ENCODE measurements at regions not wholly inside any gene's neighbourhood (a gene's known extent, or its start where the extent isn't known, plus 50 kb on each side); places are given as distances from the start of the nearest gene placed in this dataset.
A peak's percentile ranks its signal among the peaks of the same experiment; 100 is the strongest.

- H3K36me3 Mint-ChIP-seq (ENCODE audit: low read depth), result no peaks in the 10 kb centered on the region
- no peaks in the 10 kb centered on the region for H3K9me3 Mint-ChIP-seq
- H3K4me3 Mint-ChIP-seq, result no peak overlapping the region
- peaks cover 7% of the 10 kb centered on the region for H3K27me3 Mint-ChIP-seq (ENCODE audit: low read depth)
- peaks cover 26% of the 10 kb centered on the region for H3K4me1 Mint-ChIP-seq
- TF ChIP-seq CTCF (IDR thresholded peaks at IDR 0.05; ENCODE audit: unreplicated experiment in 3 of 3), result no peak
- no peak overlapping the region for H3K27ac Mint-ChIP-seq
These were observed 86.9 kb upstream of the ALDH1B1 start for GRCh38 chr9:38305582-38305981.

GRCh38 chr9:38301376-38302106, 91.0 kb upstream of the ALDH1B1 start:
- Mint-ChIP-seq H3K9me3 (no peaks in the 10 kb centered on the region), H3K27ac (no peak overlapping the region), H3K27me3 (ENCODE audit: low read depth) (peaks cover 7% of the 10 kb centered on the region), H3K4me3 (no peak overlapping the region), H3K36me3 (ENCODE audit: low read depth) (no peaks in the 10 kb centered on the region), H3K4me1 (peaks cover 27% of the 10 kb centered on the region)
- no peak for TF ChIP-seq CTCF (IDR thresholded peaks at IDR 0.05; ENCODE audit: unreplicated experiment in 3 of 3)

GRCh38 chr9:38299856-38300255, 92.6 kb upstream of the ALDH1B1 start:
- no peaks in the 10 kb centered on the region for H3K36me3 Mint-ChIP-seq (ENCODE audit: low read depth)
- no peaks in the 10 kb centered on the region for H3K9me3 Mint-ChIP-seq
- TF ChIP-seq CTCF (IDR thresholded peaks at IDR 0.05; ENCODE audit: unreplicated experiment in 3 of 3), result no peak
- peaks cover 43% of the 10 kb centered on the region for H3K4me1 Mint-ChIP-seq
- H3K4me3 Mint-ChIP-seq, result no peak overlapping the region
- H3K27me3 Mint-ChIP-seq (ENCODE audit: low read depth), result peaks cover 10% of the 10 kb centered on the region
- H3K27ac Mint-ChIP-seq, result no peak overlapping the region

GRCh38 chr9:38298904-38299303, 93.6 kb upstream of the ALDH1B1 start:
- no peak for TF ChIP-seq CTCF (IDR thresholded peaks at IDR 0.05; ENCODE audit: unreplicated experiment in 3 of 3)
- no peak overlapping the region for H3K27ac Mint-ChIP-seq
- H3K9me3 Mint-ChIP-seq, result no peaks in the 10 kb centered on the region
- no peak overlapping the region for H3K4me3 Mint-ChIP-seq
- H3K27me3 Mint-ChIP-seq (ENCODE audit: low read depth), result peaks cover 10% of the 10 kb centered on the region
- H3K4me1 Mint-ChIP-seq, result peaks cover 53% of the 10 kb centered on the region
- H3K36me3 Mint-ChIP-seq (ENCODE audit: low read depth), result no peaks in the 10 kb centered on the region

- H3K36me3 Mint-ChIP-seq (ENCODE audit: low read depth), result no peaks in the 10 kb centered on the region
- TF ChIP-seq CTCF (IDR thresholded peaks at IDR 0.05; ENCODE audit: unreplicated experiment in 3 of 3), result no peak
- H3K9me3 Mint-ChIP-seq, result no peaks in the 10 kb centered on the region
- no peak overlapping the region for H3K4me3 Mint-ChIP-seq
- peaks cover 10% of the 10 kb centered on the region for H3K27me3 Mint-ChIP-seq (ENCODE audit: low read depth)
- peaks cover 57% of the 10 kb centered on the region for H3K4me1 Mint-ChIP-seq
- peak overlapping the region in 1 of 3 experiments; percentile 23 for H3K27ac Mint-ChIP-seq
These were observed 94.0 kb upstream of the ALDH1B1 start for GRCh38 chr9:38298503-38298902.

- Mint-ChIP-seq H3K4me3 (peak overlapping the region in 1 of 3 experiments; percentile 12), H3K36me3 (ENCODE audit: low read depth) (no peaks in the 10 kb centered on the region), H3K27me3 (ENCODE audit: low read depth) (peaks cover 13% of the 10 kb centered on the region), H3K4me1 (peaks cover 58% of the 10 kb centered on the region), H3K27ac (peak overlapping the region; percentile 37 to 65 (median 53)), H3K9me3 (no peaks in the 10 kb centered on the region)
- TF ChIP-seq CTCF (IDR thresholded peaks at IDR 0.05; ENCODE audit: unreplicated experiment in 3 of 3), result no peak
These were observed 95.7 kb upstream of the ALDH1B1 start for GRCh38 chr9:38296807-38297206.

Measured in nephron (organoid).